ENCODE measurements at regions not wholly inside any gene's neighbourhood (a gene's known extent, or its start where the extent isn't known, plus 50 kb on each side); places are given as distances from the start of the nearest gene placed in this dataset.
"Not testable (repeated sequence)": the region's sequence is repeated elsewhere in the genome, so short reads cannot be mapped to it uniquely, and the experiment has no call there.

DNA sequence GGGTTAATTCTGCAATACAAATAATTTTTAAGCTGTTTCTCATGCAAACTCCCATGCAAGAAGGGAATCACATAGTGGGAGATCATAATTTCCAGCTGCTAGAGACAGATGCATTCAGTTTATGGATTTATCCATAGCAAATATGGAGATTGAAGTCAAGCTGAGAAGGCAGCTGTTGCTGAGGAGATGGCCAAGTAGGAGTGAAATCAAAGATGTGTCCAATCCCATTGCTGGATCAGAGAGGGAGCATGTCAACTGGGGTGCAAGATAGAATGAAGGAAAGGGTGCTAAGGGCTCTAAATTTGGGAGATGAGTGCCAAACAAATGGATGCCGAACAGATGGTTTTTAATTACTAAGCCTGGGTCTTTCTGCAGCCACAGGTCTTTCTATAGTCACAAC is 504.5 kb downstream of the NFIB start:
- no peak for DNase-seq

DNA sequence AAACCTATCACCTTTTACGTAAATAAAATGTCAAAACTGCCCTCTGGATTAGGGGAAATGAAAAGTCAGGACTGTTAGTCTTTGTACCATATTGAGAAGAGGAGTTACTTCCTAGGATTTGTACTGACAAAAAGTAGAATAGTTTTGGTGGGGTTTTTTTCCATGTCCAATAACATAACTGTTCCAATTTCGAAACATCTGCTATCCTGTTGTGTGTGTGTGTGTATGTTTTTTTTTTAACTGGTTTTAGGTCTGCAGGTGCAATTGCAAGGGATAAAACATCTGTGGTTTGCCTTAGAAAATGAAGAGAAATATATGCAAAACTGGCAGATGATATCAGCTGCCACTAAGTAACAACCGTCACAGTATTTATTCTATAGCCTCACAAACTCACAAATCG is 506.8 kb downstream of the NFIB start:
- DNase-seq = no peak

DNA sequence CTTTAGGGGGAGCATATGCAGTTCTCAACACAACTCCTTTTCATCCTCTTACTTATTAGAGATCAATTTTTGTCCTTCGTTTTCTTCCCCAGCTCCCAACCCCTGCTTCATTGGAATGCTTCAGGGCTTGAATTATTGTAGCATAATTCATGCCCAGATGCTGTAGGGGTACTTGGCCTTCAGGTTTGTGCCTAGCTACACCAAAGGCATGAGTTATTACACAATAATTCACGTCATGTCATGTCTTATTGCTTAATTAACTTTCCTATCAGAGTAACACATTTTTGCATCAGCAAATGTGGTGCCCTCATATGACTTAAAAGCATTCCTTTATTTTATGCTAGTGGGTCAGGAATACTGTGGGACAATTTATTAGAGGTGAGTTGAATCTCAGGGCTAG is 507.2 kb downstream of the NFIB start:
- no peak for DNase-seq

GRCh38 chr9:13805546-13805945 is 508.4 kb downstream of the NFIB start:
- DNase-seq = no peak

- no peak for DNase-seq
Measured at GRCh38 chr9:13804532-13804931, 509.4 kb downstream of the NFIB start.

DNA sequence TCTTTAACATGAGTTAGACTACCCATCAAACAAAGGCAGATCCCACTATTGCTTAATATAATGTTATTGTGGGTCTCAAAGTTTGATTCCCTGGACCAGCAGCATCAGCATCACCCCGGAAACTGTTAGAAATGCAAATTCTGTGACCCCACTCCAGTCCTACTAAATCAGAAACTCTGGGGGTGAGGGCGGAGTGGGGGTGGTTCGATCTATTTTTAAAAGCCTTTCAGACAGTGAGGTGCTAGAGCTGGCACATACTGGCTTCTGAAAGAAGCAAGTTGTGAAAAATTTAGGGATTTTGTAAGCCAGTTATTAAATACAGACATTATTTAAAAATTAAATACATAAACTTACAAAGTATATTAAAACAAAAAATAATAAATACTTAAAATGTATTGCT is 513.2 kb downstream of the NFIB start:
- DNase-seq = no peak

DNA sequence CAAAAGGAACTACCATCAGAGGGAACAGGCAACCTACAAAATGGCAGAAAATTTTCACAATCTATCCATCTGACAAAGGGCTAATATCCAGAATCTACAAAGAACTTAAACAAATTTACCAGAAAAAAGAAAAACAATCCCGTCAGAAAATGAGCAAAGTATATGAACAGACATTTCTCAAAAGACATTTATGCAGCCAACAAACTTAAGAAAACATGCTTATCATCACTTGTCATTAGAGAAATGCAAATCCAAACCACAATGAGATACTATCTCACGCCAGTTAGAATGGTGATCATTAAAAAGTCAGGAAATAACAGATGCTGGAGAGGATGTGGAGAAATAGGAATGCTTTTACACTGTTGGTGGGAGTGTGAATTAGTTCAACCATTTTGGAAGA is 516.2 kb downstream of the NFIB start:
- DNase-seq = not testable (repeated sequence)

- no peak for DNase-seq
Measured at GRCh38 chr9:13791816-13792215, 512.3 kb upstream of the MPDZ start.

DNA sequence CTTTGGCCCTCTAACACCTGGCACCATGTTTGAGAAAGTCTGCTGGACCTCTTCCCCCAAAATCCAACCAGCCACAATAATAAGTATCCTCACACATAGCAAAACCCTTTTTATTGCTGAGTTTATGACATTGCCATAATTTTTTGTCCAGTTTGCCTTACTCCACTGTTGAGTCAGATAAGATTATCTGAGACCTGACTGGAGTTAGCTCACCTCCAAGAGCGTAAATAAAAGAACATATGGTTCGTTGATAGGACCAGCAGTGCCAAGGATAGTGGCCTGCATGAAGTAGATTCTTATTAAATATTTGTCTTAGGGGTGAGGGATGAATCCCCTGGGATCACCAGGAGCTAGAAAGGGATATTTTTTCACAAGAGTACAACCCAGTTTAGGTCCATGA is 510.6 kb upstream of the MPDZ start:
- no peak for DNase-seq

DNA sequence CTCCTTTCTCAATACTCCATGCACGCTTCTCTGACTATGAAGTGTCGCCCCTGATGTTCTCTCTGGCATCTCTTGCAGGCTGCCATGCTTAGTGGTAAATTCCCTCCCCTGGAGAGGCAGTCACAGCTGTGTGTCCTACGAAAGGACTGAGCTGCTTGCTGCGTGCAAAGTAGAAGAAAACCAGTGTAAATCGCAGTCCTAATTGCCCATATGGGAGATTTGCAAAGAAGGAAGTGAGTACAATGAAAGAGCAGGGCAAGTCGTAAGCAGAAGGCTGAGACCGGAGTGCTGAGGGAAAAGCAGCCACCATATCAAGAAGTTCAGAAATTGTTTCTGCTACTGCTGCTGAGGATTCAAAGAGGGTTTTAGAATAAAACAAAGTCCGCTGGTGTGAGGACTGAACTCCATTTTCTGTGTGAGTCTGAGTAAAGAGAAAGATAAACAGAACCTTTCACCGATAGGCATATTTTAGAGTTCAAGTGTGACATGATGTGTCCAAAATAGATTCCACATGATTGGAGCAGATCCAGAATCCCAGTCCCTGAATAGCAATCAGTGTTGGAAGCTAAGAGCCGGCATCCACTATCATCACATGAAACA is 507.8 kb upstream of the MPDZ start:
- no peak for DNase-seq

DNA sequence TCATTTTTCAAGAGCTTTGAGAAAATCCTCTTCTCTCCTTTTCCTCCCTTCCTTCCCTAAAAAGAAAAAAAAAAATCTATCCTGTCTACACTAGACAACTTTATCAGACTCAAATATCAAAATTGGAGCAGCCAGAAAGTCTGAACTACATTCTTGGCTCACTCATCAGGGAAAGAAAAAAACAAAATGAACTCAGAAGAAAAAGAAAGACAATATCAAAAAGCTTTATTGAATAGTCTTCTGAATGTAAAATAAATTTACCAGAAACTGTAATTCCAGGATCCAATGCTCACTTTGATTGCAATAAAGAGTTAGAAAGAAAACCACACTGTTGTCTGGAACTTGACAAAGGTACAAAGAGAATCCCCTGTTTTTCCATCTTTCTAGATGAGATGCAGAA is 507.2 kb upstream of the MPDZ start:
- DNase-seq = no peak

DNA sequence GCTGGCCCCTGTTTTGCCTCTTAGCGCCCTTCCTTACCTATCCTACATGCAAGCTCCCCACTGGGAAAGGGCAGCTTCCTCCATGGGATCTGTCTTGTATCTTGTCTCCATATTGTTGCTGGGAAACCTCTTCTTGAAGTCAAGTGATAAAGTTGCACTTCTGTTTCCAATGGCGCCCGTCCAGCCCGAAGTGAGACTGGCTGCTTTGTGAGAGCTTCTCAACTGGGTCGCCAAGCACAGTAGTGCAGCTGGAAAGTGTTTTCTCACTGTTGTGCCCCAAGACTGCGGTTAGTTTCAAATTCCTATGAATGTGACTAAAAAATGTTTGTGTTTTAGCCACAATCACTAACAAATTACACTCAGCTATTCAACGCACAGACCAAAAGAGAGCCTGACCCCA is 506.6 kb upstream of the MPDZ start:
- no peak for DNase-seq

GRCh38 chr9:13779106-13779505 is 499.6 kb upstream of the MPDZ start:
- no peak for DNase-seq

DNA sequence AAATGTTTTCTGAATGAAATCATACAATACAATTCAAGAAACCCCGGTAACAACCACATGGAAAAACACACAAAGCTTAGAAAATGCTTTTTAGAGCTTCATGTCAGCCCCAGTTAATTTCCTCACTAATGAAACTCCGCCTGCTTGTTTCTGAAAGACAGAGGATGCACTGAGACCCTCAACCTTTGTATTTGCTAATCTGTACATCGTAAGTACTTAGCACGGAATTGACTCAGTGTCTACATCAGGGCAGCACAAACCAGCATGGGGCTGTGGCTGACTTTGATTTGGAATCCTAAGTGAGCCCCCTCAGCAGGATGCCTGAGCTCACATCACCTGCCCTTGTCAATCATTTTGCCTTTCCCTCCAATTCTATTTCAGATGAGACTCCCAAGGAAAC is 499.1 kb upstream of the MPDZ start:
- DNase-seq = no peak

GRCh38 chr9:13770956-13771355 is 491.5 kb upstream of the MPDZ start:
- no peak for DNase-seq

DNA sequence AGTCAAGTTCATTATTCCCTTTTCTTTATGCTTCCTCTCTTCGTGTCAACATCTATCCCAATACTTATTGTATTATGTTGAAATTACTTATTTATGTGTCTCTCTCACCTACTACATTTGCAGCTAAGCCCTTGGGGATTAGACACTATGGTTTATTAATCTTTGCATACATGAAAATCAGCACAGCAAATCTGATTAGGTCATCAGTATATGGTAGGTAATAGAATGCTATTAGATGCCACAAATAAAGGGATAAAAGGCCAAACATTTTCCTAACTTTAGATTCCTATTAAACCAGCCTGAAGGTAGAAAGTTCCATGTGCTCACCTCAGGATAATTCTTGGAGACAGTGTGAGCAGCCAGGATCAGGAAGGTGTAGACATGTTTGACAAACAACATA is 490.1 kb upstream of the MPDZ start:
- DNase-seq = no peak

DNA sequence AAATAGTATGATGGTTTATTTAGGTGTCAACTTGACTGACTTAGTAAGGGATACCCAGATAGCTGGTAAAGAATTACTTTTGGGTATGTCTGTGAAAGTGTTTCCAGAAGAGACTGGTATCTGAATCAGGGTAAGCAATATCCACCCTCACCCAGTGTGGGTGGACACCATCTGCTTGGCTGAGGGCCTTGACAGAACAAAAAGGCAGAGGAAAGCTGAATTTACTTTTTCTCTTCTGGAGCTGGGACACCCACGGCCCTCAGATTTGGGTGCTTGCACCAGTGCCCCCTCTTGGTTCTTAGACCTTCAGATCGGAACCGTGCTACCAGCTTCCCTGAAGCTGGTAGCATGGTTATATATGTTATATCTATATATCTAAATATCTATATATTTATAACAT is 489.5 kb upstream of the MPDZ start:
- no peak for DNase-seq

DNA sequence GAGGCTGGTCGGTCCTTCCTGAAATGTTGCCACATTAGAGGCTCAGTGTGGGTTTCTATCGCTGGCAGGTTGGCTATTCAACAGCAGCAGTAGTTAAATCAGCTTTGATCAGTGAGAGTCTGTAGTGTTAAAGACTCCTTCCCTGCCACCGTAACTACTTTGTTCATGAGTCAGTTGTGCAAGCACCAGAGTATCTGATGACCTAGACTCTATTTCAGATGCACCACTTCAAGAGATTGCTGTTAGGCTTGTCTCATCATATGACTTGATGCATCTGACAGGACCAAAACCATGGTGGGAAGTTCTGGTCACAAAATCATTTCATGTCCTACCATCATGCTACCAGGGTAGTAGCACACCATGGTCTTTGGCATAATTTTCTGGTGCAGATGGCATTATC is 482.7 kb upstream of the MPDZ start:
- no peak for DNase-seq

DNA sequence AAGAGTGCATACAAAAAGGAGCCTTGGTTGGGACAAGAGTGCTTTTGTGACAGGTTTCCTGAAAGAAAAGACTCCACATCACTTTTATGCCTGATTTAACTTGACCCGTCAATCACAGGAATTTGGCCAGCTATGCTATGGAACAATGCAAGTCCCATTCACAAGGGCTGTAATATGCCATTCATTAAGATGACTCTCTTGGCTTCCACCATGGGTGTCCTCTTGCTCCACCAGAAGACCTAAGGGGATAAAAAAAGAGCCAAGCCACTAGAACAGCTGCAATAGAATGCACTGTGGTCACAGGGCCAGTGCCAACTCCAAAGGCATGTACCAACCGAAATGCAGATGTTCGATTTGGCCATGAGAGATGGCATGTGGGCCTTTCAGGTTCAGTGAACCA is 480.1 kb upstream of the MPDZ start:
- DNase-seq = no peak

GRCh38 chr9:13758936-13759335 is 479.4 kb upstream of the MPDZ start:
- DNase-seq = no peak

GRCh38 chr9:13756943-13757342 is 477.5 kb upstream of the MPDZ start:
- DNase-seq = no peak

DNA sequence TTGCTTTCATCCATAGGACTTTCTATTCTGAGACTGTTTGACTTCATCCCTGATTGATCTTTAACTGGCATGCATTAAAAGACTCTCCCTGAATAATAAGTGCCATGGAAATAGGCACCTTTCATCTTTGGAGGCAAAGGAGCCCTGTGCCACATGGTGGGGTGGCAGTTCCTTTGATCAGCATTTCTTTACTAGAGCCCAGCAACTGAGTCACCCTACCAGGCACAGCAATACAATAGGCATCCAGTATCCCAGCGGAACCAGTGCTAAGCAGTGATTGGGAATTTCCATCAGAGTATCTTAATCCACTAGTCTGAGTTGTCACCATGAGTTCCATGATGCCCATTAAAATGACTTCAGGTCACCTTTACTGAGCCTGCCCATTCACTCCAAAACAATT is 476.1 kb upstream of the MPDZ start:
- DNase-seq = no peak

- no peak for DNase-seq
Measured at GRCh38 chr9:13750639-13751038, 471.1 kb upstream of the MPDZ start.

DNA sequence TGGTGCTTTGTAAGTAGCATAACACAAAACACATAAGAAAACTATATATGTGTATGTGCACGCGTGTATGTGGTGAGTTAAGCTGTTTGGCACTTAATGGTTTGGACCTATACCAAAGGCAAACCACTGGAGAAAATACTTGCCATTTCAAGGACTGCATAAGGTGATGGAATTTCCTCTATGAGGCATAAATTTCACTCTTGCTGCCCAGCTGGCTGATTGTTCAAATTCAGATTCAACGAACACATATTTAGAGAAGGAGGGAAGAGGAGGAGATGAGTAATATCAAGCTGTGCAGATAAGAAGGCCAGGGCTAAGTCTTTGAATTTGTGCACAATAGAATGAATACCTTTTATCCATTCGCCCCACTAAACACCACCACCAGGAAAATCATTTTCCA is 470.6 kb upstream of the MPDZ start:
- DNase-seq = no peak

- DNase-seq = no peak
Measured at GRCh38 chr9:13746876-13747275, 467.4 kb upstream of the MPDZ start.
